KBM-7 (cell line): ENCODE measurements at regions not wholly inside any gene's neighbourhood (a gene's known extent, or its start where the extent isn't known, plus 50 kb on each side); places are given as distances from the start of the nearest gene placed in this dataset.

Experiments used
- DNase-seq: peaks from one replicate; pipeline ENCODE4 v3.0.0-alpha.2; 2015
- in situ Hi-C: fragments of 300-500 bp; cut with MboI; formaldehyde crosslinking; loops from 2 replicates; pipeline ENCODE4 v1.14.3; 2020; ENCODE audit warnings: low sequenced_read_pairs, low pct_unique_long_range_greater_than_20kb, mixed read lengths

- no peak for DNase-seq
- in situ Hi-C loops: no loop called here
Observed at GRCh38 chr2:71744781-71745180, 291.4 kb downstream of the DYSF start.

GRCh38 chr2:71743995-71744675 lies 290.8 kb downstream of the DYSF start:
- in situ Hi-C loops: no loop called here
- no peak for DNase-seq

- no peak for DNase-seq
- in situ Hi-C loops: no loop called here
Observed at GRCh38 chr2:71742953-71743601, 289.7 kb downstream of the DYSF start.

GRCh38 chr2:71736986-71737385 lies 283.6 kb downstream of the DYSF start:
- in situ Hi-C loops: no loop called here
- DNase-seq: no peak

GRCh38 chr2:71736091-71736861 lies 282.9 kb downstream of the DYSF start:
- DNase-seq: no peak
- in situ Hi-C loops: no loop called here
